Epithelial cell of proximal tubule (primary cell): ENCODE measurements at regions not wholly inside any gene's neighbourhood (a gene's known extent, or its start where the extent isn't known, plus 50 kb on each side); places are given as distances from the start of the nearest gene placed in this dataset.

Experiments
- DNase-seq: peaks from one replicate; pipeline ENCODE4 v3.0.0-alpha.2; 2011; ENCODE audit warnings: low read depth
- H3K4me3 ChIP-seq: 2 replicates; pipeline ENCODE4 v1.5.1; 2011; ENCODE audit warnings: low read depth, mild to moderate bottlenecking, low read length
- CTCF ChIP-seq: conservative IDR thresholded peaks from 2 replicates; pipeline ENCODE4 v1.5.1; 2012; ENCODE audit warnings: low read depth, mild to moderate bottlenecking, low read length

GRCh38 chr13:39815345-39816111 is 160.1 kb downstream of the COG6 start:
- DNase-seq = no peak
- peak; percentile 18 for TF ChIP-seq CTCF
- H3K4me3 ChIP-seq = no peak overlapping the region

GRCh38 chr13:39816936-39817335 is 161.5 kb downstream of the COG6 start:
- DNase-seq = no peak
- no peak overlapping the region for H3K4me3 ChIP-seq
- TF ChIP-seq CTCF = no peak

GRCh38 chr13:39818953-39819352 is 163.5 kb downstream of the COG6 start:
- no peak for DNase-seq
- H3K4me3 ChIP-seq = no peak overlapping the region
- no peak for TF ChIP-seq CTCF

- no peak for TF ChIP-seq CTCF
- H3K4me3 ChIP-seq = no peak overlapping the region
- no peak for DNase-seq
These were observed 165.1 kb downstream of the COG6 start for GRCh38 chr13:39820606-39821005.

GRCh38 chr13:39821977-39822376 is 166.5 kb downstream of the COG6 start:
- DNase-seq = no peak

GRCh38 chr13:39822437-39822836 is 167.0 kb downstream of the COG6 start:
- DNase-seq = no peak
- TF ChIP-seq CTCF = no peak

More at GRCh38 chr13:39821977-39822376, 166.5 kb downstream of the COG6 start:
- no peak for TF ChIP-seq CTCF
- no peak overlapping the region for H3K4me3 ChIP-seq

More at GRCh38 chr13:39822437-39822836, 167.0 kb downstream of the COG6 start:
- no peak overlapping the region for H3K4me3 ChIP-seq
